Stimulated activated CD4-positive, alpha-beta T cell treated with anti-CD3 and anti-CD28 coated beads, Interleukin-15, amount 100 ng/mL, for 24 hours (primary cell): ENCODE measurements at regions not wholly inside any gene's neighbourhood (a gene's known extent, or its start where the extent isn't known, plus 50 kb on each side); places are given as distances from the start of the nearest gene placed in this dataset.

Experiments
- DNase-seq: peaks from one replicate; pipeline ENCODE4 v3.0.0-alpha.2; 2020

- DNase-seq = no peak
Observed at GRCh38 chr20:24798930-24799705, 150.0 kb upstream of the CST7 start.

GRCh38 chr20:24799971-24800580 lies 149.0 kb upstream of the CST7 start:
- no peak for DNase-seq

- DNase-seq = no peak
Observed at GRCh38 chr20:24802286-24802820, 146.7 kb upstream of the CST7 start.

GRCh38 chr20:24804481-24805206 lies 144.4 kb upstream of the CST7 start:
- no peak for DNase-seq

- no peak for DNase-seq
Observed at GRCh38 chr20:24805456-24806238, 143.4 kb upstream of the CST7 start.

GRCh38 chr20:24806705-24807676 lies 142.1 kb upstream of the CST7 start:
- DNase-seq = no peak

- DNase-seq = no peak
Observed at GRCh38 chr20:24808616-24809015, 140.5 kb upstream of the CST7 start.

GRCh38 chr20:24809606-24810005 lies 139.5 kb upstream of the CST7 start:
- no peak for DNase-seq

- DNase-seq = no peak
Observed at GRCh38 chr20:24810676-24811407, 138.2 kb upstream of the CST7 start.

- DNase-seq = no peak
Observed at GRCh38 chr20:24812373-24812772, 136.7 kb upstream of the CST7 start.

GRCh38 chr20:24813080-24813479 lies 136.0 kb upstream of the CST7 start:
- no peak for DNase-seq

- DNase-seq = no peak
Observed at GRCh38 chr20:24813496-24813895, 135.6 kb upstream of the CST7 start.

GRCh38 chr20:24813936-24814335 lies 135.1 kb upstream of the CST7 start:
- DNase-seq = no peak

- no peak for DNase-seq
Observed at GRCh38 chr20:24814556-24815195, 134.4 kb upstream of the CST7 start.

- DNase-seq = no peak
Observed at GRCh38 chr20:24815196-24815815, 133.8 kb upstream of the CST7 start.

- DNase-seq = no peak
Observed at GRCh38 chr20:24815931-24816330, 133.1 kb upstream of the CST7 start.

- no peak for DNase-seq
Observed at GRCh38 chr20:24816431-24816830, 132.6 kb upstream of the CST7 start.

- DNase-seq = no peak
Observed at GRCh38 chr20:24816907-24817306, 132.2 kb upstream of the CST7 start.

GRCh38 chr20:24817351-24817750 lies 131.7 kb upstream of the CST7 start:
- DNase-seq = no peak

- no peak for DNase-seq
Observed at GRCh38 chr20:24818056-24818455, 131.0 kb upstream of the CST7 start.
